ENCODE measurements at regions not wholly inside any gene's neighbourhood (a gene's known extent, or its start where the extent isn't known, plus 50 kb on each side); places are given as distances from the start of the nearest gene placed in this dataset.
"Not testable (repeated sequence)": the region's sequence is repeated elsewhere in the genome, so short reads cannot be mapped to it uniquely, and the experiment has no call there.

GRCh38 chr2:37742286-37742685 lies 70.8 kb upstream of the CDC42EP3 start:
- H3K4me3 ChIP-seq (ENCODE audit: low read length): no peak overlapping the region
- no peaks in the 10 kb centered on the region for H3K4me1 ChIP-seq (ENCODE audit: control insufficient read depth, insufficient read depth, low read length)
- no peaks in the 10 kb centered on the region for H3K27me3 ChIP-seq (ENCODE audit: control insufficient read depth, insufficient read depth)
- no peak overlapping the region for H3K27ac ChIP-seq (ENCODE audit: low read length)
- H3K9me3 ChIP-seq (ENCODE audit: control insufficient read depth, low read length): no peaks in the 10 kb centered on the region
- intact Hi-C loops (cut with DNase I): no loop called here
- no peak for DNase-seq
- no peak for ATAC-seq
- 60% methylated on average over 4 of the region's 4 CpGs for WGBS

DNA sequence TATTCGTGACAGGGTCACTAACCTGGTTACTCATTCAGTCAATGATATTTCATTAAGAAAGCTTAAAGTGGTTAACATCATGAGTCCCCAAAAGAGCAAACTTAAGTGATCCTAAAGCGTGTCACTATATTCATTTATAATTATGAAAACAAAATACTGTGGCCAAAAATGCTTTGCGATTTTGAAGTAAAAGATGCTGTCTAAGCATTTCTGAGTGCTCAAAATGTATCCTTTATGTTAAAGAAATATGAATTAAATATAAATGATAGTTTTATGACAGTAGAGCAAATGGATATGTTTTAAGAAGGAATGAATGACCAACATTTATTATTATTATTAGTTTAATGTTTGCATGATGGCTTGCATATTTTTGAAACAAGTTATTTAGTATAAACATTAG lies 72.6 kb upstream of the CDC42EP3 start:
- intact Hi-C loops (cut with DNase I): no loop called here
- H3K27ac ChIP-seq (ENCODE audit: low read length): no peak overlapping the region
- H3K4me1 ChIP-seq (ENCODE audit: control insufficient read depth, insufficient read depth, low read length): no peaks in the 10 kb centered on the region
- WGBS: 95% methylated on average over 3 of the region's 3 CpGs
- no peak for ATAC-seq
- DNase-seq: no peak
- no peaks in the 10 kb centered on the region for H3K9me3 ChIP-seq (ENCODE audit: control insufficient read depth, low read length)
- no peaks in the 10 kb centered on the region for H3K27me3 ChIP-seq (ENCODE audit: control insufficient read depth, insufficient read depth)
- no peak overlapping the region for H3K4me3 ChIP-seq (ENCODE audit: low read length)

GRCh38 chr2:37744961-37745360 lies 73.5 kb upstream of the CDC42EP3 start:
- H3K4me1 ChIP-seq (ENCODE audit: control insufficient read depth, insufficient read depth, low read length); H3K9me3 ChIP-seq (ENCODE audit: control insufficient read depth, low read length); H3K4me3 ChIP-seq (ENCODE audit: low read length); H3K27ac ChIP-seq (ENCODE audit: low read length); DNase-seq; ATAC-seq; H3K27me3 ChIP-seq (ENCODE audit: control insufficient read depth, insufficient read depth); intact Hi-C loops (cut with DNase I): not testable (repeated sequence)

GRCh38 chr2:37746011-37746410 lies 74.6 kb upstream of the CDC42EP3 start:
- H3K9me3 ChIP-seq (ENCODE audit: control insufficient read depth, low read length); H3K27ac ChIP-seq (ENCODE audit: low read length); ATAC-seq; H3K4me1 ChIP-seq (ENCODE audit: control insufficient read depth, insufficient read depth, low read length); DNase-seq; H3K4me3 ChIP-seq (ENCODE audit: low read length); intact Hi-C loops (cut with DNase I); H3K27me3 ChIP-seq (ENCODE audit: control insufficient read depth, insufficient read depth): not testable (repeated sequence)
- WGBS: 90% methylated on average over 1 of the region's 1 CpG

- Histone ChIP-seq H3K27me3 (ENCODE audit: control insufficient read depth, insufficient read depth) (no peaks in the 10 kb centered on the region), H3K4me1 (ENCODE audit: control insufficient read depth, insufficient read depth, low read length) (no peaks in the 10 kb centered on the region), H3K27ac (ENCODE audit: low read length) (no peak overlapping the region), H3K4me3 (ENCODE audit: low read length) (no peak overlapping the region), H3K9me3 (ENCODE audit: control insufficient read depth, low read length) (no peaks in the 10 kb centered on the region)
- 96% methylated on average over 3 of the region's 3 CpGs for WGBS
- no peak for DNase-seq
- no peak for ATAC-seq
- intact Hi-C loops (cut with DNase I): no loop called here
Observed at GRCh38 chr2:37746883-37747282, 75.4 kb upstream of the CDC42EP3 start.

- no peak for ATAC-seq
- intact Hi-C loops (cut with DNase I): no loop called here
Observed at GRCh38 chr2:37748541-37748940, 77.1 kb upstream of the CDC42EP3 start.

GRCh38 chr2:37750286-37750685 lies 78.8 kb upstream of the CDC42EP3 start:
- ATAC-seq; H3K27me3 ChIP-seq (ENCODE audit: control insufficient read depth, insufficient read depth); H3K9me3 ChIP-seq (ENCODE audit: control insufficient read depth, low read length); H3K27ac ChIP-seq (ENCODE audit: low read length); H3K4me3 ChIP-seq (ENCODE audit: low read length); intact Hi-C loops (cut with DNase I); H3K4me1 ChIP-seq (ENCODE audit: control insufficient read depth, insufficient read depth, low read length); DNase-seq: not testable (repeated sequence)

More at GRCh38 chr2:37748541-37748940, 77.1 kb upstream of the CDC42EP3 start:
- Histone ChIP-seq H3K27me3 (ENCODE audit: control insufficient read depth, insufficient read depth) (no peaks in the 10 kb centered on the region), H3K4me1 (ENCODE audit: control insufficient read depth, insufficient read depth, low read length) (no peaks in the 10 kb centered on the region), H3K9me3 (ENCODE audit: control insufficient read depth, low read length) (no peaks in the 10 kb centered on the region), H3K4me3 (ENCODE audit: low read length) (no peak overlapping the region), H3K27ac (ENCODE audit: low read length) (no peak overlapping the region)
- DNase-seq: no peak
- 70% methylated on average over 4 of the region's 4 CpGs for WGBS

GRCh38 chr2:37752766-37753165 lies 81.3 kb upstream of the CDC42EP3 start:
- no peak overlapping the region for H3K27ac ChIP-seq (ENCODE audit: low read length)
- H3K27me3 ChIP-seq (ENCODE audit: control insufficient read depth, insufficient read depth): no peaks in the 10 kb centered on the region
- ATAC-seq (no peak), DNase-seq (no peak)
- 87% methylated on average over 3 of the region's 4 CpGs for whole genome bisulfite sequencing
- no peaks in the 10 kb centered on the region for H3K9me3 ChIP-seq (ENCODE audit: control insufficient read depth, low read length)
- no peaks in the 10 kb centered on the region for H3K4me1 ChIP-seq (ENCODE audit: control insufficient read depth, insufficient read depth, low read length)
- intact Hi-C loops (cut with DNase I): no loop called here
- H3K4me3 ChIP-seq (ENCODE audit: low read length): no peak overlapping the region

DNA sequence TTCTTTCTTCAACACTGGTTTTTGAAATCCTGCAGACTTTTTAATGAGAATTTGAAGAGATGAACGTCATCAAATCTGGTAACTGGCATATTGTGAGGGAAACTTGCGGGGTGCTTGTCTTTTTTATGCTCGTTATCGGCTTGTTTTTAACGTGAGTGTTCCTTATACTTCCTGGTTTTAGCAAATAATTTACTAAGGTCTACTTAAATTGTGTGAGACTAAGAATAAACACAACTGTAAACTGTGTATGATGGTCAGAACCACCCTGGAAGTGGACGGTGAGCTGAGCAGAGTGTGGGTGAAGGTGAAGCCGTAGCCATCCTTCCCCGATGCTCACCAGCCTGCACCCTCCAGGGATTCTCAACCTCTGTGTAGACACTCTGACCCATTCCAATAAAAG lies 82.3 kb upstream of the CDC42EP3 start:
- no peaks in the 10 kb centered on the region for H3K9me3 ChIP-seq (ENCODE audit: control insufficient read depth, low read length)
- DNase-seq: no peak
- ATAC-seq: no peak
- H3K27me3 ChIP-seq (ENCODE audit: control insufficient read depth, insufficient read depth): no peaks in the 10 kb centered on the region
- H3K27ac ChIP-seq (ENCODE audit: low read length): no peak overlapping the region
- intact Hi-C loops (cut with DNase I): no loop called here
- no peak overlapping the region for H3K4me3 ChIP-seq (ENCODE audit: low read length)
- H3K4me1 ChIP-seq (ENCODE audit: control insufficient read depth, insufficient read depth, low read length): no peaks in the 10 kb centered on the region
- WGBS: 95% methylated on average over 8 of the region's 8 CpGs

DNA sequence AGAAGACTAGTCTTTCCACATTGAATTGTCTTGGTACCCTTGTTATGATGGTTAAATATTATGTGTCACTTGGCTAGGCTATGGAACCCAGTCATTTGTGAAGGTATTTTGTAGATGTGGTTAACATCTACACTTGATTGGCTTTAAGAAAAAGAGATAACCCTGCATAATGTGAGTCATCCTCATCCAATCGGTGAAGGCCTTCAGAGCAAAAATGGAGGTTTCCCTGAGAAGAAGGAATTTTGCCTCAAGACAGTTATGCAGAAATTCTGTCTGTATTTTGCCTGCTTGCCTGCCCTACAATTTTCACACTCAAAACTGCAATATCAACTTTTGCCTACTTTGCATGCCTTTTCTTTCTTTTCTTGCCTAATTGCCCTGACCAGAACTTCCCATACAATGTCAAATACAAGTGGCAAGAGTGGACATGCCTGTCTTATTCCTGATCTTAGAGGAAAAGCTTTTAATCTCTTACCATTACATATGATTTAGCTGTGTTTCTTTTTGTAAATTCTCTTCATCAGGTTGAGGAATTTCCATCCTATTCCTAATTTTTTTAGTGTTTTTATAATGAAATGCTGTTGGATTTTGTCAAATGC lies 84.6 kb upstream of the CDC42EP3 start:
- 98% methylated on average over 1 of the region's 1 CpG for WGBS
- ATAC-seq; H3K4me1 ChIP-seq (ENCODE audit: control insufficient read depth, insufficient read depth, low read length): not testable (repeated sequence)

GRCh38 chr2:37757456-37757855 lies 86.0 kb upstream of the CDC42EP3 start:
- ATAC-seq; H3K27ac ChIP-seq (ENCODE audit: low read length); H3K27me3 ChIP-seq (ENCODE audit: control insufficient read depth, insufficient read depth); H3K9me3 ChIP-seq (ENCODE audit: control insufficient read depth, low read length); DNase-seq; H3K4me3 ChIP-seq (ENCODE audit: low read length); H3K4me1 ChIP-seq (ENCODE audit: control insufficient read depth, insufficient read depth, low read length); intact Hi-C loops (cut with DNase I): not testable (repeated sequence)

More for the DNA sequence above, 84.6 kb upstream of the CDC42EP3 start:
- intact Hi-C loops (cut with DNase I); H3K27ac ChIP-seq (ENCODE audit: low read length); H3K4me3 ChIP-seq (ENCODE audit: low read length); H3K9me3 ChIP-seq (ENCODE audit: control insufficient read depth, low read length); H3K27me3 ChIP-seq (ENCODE audit: control insufficient read depth, insufficient read depth); DNase-seq: not testable (repeated sequence)

DNA sequence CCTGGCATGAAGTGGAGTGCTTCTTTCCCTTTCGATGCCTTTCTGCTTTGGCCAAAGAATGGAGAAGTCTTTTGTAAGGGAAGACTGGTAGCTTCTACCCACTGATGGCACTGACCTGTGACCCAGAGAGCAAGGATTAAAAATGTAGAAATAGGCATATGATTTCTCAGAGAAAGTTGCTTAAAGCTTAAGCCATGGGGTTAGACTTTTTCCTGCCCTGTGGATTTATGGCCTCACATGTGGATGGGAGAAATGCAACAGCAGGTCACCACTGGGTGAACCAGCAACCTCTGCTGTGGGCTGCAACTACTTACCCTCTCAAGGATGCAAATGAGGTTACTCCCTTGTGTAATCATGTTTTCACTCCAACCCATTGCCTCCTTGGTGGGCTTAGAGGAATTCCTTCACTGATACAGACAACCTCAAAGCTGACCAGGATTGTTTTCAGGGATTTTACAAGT lies 86.7 kb upstream of the CDC42EP3 start:
- H3K9me3 ChIP-seq (ENCODE audit: control insufficient read depth, low read length); H3K27me3 ChIP-seq (ENCODE audit: control insufficient read depth, insufficient read depth); ATAC-seq; H3K27ac ChIP-seq (ENCODE audit: low read length); DNase-seq; H3K4me1 ChIP-seq (ENCODE audit: control insufficient read depth, insufficient read depth, low read length); intact Hi-C loops (cut with DNase I); H3K4me3 ChIP-seq (ENCODE audit: low read length): not testable (repeated sequence)
- WGBS: 88% methylated on average over 1 of the region's 1 CpG
